HG03066 (cell line): ENCODE measurements at regions not wholly inside any gene's neighbourhood (a gene's known extent, or its start where the extent isn't known, plus 50 kb on each side); places are given as distances from the start of the nearest gene placed in this dataset.

ENCODE experiments used
- ATAC-seq: cut with Tn5 transposase; IDR thresholded peaks from one replicate; pipeline ENCODE4 v1.9.1; 2021; ENCODE audit warnings: low read depth; ENCODE audit not compliant: unreplicated experiment

GRCh38 chr2:23220513-23221094 is 164.4 kb upstream of the KLHL29 start:
- ATAC-seq: no peak

DNA sequence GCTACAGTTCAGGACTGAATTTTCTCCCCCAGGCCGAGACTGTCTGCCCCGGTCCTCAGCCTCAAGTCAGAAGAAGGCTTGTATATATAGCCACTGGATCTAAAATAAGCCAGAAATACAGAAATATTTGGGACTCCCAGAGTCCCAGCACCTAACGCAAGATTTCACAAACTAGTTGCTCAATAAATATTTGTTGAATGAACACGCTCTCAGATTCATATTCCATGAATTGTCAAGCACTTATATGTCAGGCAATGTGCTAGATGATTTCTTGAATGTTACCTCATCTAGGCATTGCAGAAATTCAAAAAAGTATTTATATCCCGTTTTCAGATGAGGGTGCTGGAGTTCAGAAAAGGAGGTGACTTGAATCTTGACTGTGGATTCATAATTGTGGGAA is 163.7 kb upstream of the KLHL29 start:
- no peak for ATAC-seq

GRCh38 chr2:23221901-23222300 is 163.1 kb upstream of the KLHL29 start:
- ATAC-seq: no peak

GRCh38 chr2:23230885-23231284 is 154.1 kb upstream of the KLHL29 start:
- no peak for ATAC-seq

DNA sequence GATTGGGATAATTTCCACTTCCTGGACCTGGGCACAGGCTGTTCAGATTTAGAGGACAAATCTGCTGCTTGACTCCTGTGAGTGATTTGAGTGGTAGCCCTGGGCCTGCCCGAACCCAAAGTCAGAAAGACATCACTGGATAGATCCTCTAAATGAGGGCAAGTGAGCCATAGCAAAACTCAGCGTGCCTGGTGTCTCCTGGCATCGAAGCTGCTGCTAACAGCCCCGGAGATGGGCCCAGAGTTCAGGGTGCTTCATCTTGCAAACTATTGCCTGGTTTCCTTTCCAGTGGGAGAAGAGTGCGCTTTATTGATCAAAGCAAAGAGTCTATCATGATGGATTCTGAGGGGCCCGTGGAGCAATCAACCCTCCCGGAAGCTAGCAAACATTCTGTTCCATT is 153.1 kb upstream of the KLHL29 start:
- no peak for ATAC-seq

DNA sequence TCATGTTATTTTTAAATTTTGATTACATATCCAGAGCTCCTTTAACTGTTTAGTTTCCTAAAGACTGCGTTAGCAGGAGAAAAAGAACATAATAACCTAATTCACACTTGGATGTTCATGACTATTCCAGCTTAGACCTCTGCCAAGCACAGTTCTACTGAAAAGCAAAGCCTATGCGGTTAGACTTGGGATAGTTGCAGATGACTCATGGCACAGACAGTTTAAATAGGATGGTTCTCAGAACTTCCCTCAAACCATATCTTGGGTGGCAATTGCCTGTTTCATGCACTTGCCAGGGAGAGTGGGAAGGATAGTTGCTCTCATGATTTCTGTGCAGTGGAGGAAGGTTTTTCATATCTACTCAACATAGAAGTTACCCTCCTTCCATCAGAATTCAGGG is 149.7 kb upstream of the KLHL29 start:
- no peak for ATAC-seq

GRCh38 chr2:23235736-23236135 is 149.2 kb upstream of the KLHL29 start:
- ATAC-seq: no peak

DNA sequence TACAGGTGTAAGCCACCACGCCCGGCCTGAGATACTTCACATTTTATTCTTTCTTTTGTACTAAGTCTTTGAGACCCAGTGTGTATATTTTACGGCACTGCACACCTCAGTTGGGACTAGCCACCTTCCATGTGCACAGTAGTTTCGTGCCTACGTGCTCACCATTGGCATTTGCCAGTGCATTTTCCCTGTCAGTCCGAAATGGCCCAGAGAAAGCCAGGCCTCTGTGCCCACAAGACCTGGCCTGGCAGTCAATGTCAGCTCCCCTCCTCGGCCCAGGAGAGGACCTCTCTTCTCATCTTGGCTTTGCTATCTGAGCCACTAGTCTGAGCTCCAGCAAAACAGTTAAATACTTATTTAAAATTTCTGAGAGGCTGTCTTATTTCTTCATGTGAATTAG is 147.8 kb upstream of the KLHL29 start:
- ATAC-seq: no peak

DNA sequence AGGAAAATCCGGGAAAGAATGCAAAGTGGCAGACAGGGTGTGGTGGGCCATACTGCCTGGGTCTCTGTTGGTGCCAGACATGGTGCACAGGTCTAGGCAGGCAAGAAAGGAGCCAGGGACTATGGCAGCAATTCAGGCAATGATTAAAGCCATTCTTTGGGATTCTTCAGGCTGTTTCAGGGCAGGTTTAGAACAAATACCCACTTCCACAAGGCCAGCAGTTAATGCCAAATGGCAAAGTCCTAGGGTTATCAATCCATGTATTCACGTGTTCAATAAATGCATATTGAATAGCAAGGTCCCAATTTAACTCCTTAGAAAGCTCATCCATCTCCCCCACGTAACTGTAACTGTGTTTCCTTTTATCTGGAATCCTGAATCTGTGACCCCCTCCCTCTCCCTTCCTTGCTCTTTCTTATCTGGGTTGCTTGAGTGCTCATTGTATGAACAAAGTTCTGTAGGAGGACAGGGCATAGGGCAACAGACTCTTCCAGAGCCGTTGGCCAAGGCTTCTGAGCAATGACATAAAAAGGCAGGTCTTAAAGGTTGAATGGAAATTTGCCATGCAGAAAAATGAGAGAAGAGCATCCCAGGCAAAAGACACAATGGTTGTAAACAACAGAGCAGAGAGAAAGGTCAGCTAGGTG is 146.8 kb upstream of the KLHL29 start:
- no peak for ATAC-seq

GRCh38 chr2:23239374-23239773 is 145.6 kb upstream of the KLHL29 start:
- no peak for ATAC-seq

GRCh38 chr2:23241121-23241520 is 143.9 kb upstream of the KLHL29 start:
- no peak for ATAC-seq

GRCh38 chr2:23241611-23242245 is 143.3 kb upstream of the KLHL29 start:
- ATAC-seq: no peak

- ATAC-seq: no peak
Measured at GRCh38 chr2:23243073-23243659, 141.8 kb upstream of the KLHL29 start.

DNA sequence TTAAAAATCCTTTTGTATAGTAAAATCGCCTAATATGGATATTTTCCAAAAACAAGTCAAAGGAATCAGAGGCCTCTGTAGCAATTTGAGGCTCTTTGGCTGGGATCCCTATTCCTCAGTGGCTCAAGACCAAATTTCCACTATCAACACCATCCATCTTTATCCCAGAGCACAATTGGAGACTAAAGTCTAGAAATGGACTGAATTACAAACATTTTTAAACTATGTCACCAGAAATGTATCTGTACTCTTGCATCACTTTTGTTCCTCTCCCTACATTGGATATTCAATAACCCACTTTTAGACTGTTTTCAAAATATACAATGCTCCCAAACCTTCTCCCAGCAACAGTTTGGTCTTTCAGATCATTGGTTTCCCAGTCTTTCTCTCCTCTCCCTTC is 140.4 kb upstream of the KLHL29 start:
- no peak for ATAC-seq

DNA sequence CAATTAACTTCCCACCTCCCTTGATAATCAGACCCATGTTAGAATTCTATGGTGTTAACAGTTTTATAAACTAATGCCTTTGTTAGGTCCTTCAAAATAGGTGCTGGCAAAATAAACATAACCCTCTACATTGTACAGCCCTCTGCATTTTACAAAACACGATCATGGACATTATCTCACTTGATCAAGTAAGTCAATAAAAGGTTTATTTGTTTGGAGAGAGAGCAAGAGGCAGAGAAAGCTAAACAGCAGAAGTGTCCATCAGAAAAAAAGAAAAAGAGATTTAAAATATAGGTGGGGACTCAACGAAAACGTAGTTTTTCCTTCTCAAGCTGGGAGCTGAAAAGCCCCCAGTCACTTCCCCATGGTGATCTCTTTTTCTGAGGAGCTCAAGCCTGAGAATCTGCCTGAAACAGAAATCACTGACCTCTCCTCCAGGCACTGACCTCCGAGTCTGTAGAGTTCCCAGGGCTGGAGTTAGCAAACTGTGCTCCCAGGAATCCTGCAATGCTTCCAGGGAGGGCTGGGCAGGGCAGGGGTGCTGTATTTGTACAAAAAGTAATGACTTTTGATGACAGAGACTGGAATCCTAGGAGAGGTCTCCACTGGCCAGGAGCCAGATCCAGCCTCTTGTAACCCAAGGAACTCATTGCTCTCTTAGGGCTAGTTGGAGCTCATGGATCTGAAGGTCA is 137.8 kb upstream of the KLHL29 start:
- ATAC-seq: no peak

DNA sequence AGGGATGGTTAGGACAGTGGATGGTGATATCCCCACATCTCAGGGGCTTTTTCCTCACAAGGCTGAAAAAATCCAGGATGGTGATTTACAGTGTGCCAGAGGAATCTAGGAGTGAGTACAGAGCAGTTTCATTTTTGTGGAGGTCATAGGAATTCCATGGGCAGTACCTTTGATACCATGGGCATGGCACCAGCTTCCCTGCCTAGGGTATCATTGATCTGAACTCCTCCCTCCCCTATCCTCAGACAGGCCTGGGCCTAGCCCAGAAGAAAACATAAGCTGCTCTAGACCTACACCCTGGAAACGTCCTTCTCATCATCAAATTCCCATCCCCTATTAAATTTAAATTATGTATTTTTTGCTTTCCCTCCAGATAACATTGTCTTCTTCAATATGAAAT is 136.3 kb upstream of the KLHL29 start:
- ATAC-seq: no peak

- ATAC-seq: no peak
Measured at GRCh38 chr2:23249348-23249747, 135.6 kb upstream of the KLHL29 start.

- no peak for ATAC-seq
Measured at GRCh38 chr2:23250371-23250770, 134.6 kb upstream of the KLHL29 start.

GRCh38 chr2:23256643-23257042 is 128.3 kb upstream of the KLHL29 start:
- no peak for ATAC-seq

DNA sequence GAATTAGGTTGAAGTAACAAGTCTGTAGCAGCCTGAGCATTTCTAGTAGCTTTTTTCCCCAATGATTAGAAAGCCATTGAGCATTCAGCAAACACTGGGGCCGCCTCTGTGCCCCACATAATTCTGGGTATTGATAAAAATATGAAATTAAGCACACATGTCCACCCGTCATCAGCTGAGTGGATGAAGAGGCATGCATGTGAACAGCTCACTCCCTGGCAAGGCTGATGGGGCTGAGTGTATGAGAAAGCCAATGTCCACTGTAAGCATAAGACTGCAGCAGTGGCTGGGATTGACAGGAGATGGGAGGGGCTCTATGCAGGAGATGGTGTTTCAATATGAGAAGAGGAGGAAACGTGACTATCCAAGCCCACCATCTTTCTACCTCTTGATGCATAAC is 124.4 kb upstream of the KLHL29 start:
- ATAC-seq: no peak
